ENCODE measurements at regions not wholly inside any gene's neighbourhood (a gene's known extent, or its start where the extent isn't known, plus 50 kb on each side); places are given as distances from the start of the nearest gene placed in this dataset.
"Not testable (repeated sequence)": the region's sequence is repeated elsewhere in the genome, so short reads cannot be mapped to it uniquely, and the experiment has no call there.

GRCh38 chr12:105602312-105602711 lies 271.8 kb downstream of the C12orf75 start:
- TF ChIP-seq CTCF (IDR thresholded peaks at IDR 0.05); POLR2A (IDR thresholded peaks at IDR 0.05; ENCODE audit: low read depth); POLR2AphosphoS5 (IDR thresholded peaks at IDR 0.05); EP300 (IDR thresholded peaks at IDR 0.05): not testable (repeated sequence)

Measured in esophagus muscularis mucosa (tissue), 4 donors.